Hindlimb muscle (tissue), 1 donor: ENCODE measurements at regions not wholly inside any gene's neighbourhood (a gene's known extent, or its start where the extent isn't known, plus 50 kb on each side); places are given as distances from the start of the nearest gene placed in this dataset.

Experiments used
- DNase-seq: peaks from one replicate; pipeline ENCODE4 v3.0.0-alpha.2; 2013

- DNase-seq = no peak
Measured at GRCh38 chr10:128687408-128687807, 561.2 kb upstream of the MKI67 start.

GRCh38 chr10:128687927-128688549 lies 561.8 kb upstream of the MKI67 start:
- DNase-seq = no peak

DNA sequence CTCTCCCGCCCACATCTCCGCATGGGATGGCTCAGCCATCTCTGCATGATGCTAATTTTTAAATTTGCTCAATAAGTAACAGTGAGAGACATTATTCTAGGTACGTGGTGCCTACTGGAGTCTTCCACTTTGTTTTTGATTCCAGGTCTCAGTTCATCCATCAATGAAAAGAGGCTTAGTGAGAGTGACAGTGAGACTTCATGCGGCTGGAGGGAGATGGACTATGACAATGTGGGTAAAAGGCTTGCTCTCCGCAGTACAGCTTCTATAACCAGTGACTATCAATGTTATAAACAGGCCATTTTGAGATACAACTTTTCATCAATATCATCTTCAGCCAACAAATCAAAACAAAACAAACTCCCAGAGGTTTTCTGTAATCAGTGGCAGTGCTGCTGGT lies 563.4 kb upstream of the MKI67 start:
- no peak for DNase-seq

DNA sequence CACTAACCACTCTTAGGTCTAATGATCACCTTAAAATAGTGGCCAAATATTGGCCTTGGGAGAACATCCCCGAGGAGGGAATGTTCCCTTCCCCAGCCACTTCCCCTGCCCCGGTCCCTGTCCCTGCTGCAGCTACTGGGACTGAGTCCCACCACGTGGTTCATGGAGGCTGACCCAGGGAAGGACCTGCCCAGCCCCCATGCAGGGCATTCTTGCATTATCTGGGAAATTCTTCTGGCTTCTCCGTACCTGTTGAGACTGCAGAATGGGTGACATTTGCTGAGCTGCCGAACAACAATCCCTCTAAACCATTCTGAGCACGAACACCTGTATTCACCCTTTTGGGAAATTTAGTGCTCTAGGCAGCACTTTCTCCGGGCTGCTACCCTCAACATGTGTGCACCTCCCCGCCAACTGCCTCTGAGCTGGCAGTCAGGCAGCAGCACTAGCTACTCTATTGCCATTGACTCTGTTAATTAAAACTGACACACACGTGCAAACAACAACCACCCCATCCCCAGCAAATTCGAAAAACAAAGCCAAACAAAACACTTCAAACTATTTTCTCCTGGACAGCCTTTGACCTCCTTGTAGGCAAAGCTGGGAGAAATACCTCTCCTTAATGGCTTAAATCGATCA lies 567.4 kb upstream of the MKI67 start:
- no peak for DNase-seq

DNA sequence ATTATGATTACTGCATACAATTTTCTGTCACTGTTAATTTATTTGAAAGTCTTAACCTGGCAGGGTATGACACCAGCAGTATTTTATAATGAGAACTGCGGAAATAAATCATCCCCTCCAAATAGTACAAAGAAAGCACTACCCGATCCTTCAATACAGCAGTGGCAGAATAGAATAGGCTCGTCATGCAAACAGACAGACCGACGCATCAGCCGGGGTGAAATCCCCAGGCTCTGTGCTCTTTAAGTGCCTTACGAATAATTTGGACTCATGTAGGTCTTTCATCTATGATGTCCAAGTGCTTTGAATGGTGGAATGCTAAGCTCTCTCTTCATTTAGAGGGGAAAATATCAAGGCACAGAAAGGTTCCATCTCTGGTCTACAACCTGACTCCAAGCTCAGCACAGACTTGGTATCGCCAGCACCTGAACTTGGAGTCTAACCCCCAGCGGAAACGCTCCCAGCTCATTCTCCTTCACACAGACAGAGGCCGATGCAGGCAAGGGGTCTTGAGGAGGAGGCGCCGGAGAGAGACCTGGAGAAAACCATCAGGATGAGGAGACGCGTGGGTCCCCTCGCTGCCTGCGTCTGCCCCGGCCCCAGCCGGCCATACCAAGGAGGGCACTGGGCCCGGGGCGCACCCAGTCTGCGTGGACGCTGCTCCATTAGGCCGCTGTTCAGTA lies 568.1 kb upstream of the MKI67 start:
- no peak for DNase-seq

DNA sequence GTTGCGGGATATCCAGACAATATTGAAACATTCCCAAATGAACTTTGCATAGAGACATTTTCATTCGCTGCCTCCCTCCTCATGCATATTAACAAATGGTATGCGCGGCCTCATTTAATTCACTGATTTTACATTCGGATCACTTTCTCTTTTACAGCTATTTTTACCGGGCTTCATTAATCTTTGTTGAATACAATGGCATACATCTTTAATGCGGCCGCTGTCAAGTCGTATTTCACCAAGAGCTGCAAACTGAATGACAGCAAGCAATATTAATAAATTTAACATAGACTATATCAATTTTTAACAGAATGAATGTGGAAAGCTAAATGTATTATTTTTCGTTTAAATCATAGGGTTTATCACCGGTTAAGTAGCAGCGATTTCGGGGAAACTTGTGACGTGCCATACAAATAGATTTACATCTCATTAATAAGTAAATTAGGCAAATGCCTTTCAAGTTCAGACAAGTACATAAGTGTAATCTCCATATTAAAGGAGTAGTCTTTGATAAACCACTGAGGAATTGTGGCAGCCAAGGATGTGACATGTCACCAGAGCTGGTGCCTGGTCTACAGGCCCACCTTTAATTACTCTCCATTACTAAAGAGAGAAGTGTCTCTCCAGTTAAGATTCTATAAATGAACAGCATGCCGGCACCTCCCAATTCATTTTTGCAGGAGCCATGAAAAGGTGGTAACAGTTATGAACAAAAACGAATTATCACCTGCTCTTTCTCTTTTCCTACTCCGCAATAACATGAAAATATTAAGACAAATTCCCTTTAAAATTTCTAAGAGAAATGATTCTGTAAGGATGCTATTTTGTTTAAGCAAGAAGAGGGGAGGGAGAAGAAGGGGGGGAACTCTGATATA lies 568.9 kb upstream of the MKI67 start:
- no peak for DNase-seq

DNA sequence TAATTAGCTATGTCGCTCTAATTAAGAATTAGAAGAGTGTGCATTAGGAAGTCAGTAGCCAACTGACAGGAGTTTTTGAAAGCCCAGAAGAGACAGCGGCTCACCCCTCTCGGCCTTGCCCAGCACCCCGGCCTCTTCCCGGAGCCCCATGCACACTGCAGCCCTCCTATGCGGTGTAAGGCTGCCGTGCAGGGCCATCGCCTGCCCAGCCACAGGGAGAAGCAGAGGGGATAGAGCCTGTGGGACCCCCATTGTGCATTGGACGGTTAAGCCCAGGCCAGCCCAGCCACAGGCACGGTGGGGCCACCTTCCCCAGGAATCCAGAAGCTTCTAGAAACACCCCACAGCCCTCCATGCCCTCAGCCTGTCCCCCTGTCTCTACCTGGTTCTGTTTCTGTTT lies 569.7 kb upstream of the MKI67 start:
- no peak for DNase-seq

- DNase-seq = no peak
Measured at GRCh38 chr10:128697437-128697836, 571.2 kb upstream of the MKI67 start.

- DNase-seq = no peak
Measured at GRCh38 chr10:128701381-128701780, 575.2 kb upstream of the MKI67 start.

DNA sequence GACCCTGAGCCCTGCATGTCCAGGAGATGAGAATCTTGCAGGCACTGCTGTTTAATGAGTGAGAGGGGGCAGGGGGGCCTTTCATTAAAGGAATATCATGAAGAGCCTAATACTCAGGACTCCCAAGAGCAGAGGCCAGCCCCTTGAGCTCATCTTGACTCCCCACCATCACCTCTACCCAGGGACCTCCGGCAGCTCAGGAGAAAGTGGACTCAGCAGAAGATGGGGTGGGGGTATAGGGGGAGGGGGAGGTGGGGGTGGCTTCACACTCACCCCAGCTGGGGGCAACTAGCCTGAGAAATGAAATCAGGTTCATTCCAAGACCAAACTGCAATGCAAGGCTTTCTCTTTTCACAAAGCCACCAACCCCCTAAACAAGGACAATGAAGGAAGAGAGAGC lies 575.6 kb upstream of the MKI67 start:
- no peak for DNase-seq

DNA sequence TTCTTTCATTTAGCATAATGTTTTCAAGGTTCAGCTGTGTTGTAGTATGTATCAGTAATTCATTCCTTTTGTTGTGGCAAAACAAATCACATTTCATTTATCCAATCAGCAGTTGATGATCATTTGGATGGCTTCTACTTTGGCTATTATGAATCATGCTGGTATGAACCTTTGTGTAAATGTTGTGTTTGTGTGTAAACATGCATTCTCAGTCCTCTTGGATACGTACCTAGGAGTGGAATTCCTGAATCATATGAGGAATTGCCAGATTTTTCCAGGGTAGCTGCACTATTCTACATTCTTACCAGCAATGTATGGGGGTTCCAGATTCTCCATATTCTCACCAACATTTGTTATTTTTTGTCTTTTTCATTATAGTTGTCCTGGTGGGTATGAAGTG lies 578.5 kb upstream of the MKI67 start:
- DNase-seq = no peak

DNA sequence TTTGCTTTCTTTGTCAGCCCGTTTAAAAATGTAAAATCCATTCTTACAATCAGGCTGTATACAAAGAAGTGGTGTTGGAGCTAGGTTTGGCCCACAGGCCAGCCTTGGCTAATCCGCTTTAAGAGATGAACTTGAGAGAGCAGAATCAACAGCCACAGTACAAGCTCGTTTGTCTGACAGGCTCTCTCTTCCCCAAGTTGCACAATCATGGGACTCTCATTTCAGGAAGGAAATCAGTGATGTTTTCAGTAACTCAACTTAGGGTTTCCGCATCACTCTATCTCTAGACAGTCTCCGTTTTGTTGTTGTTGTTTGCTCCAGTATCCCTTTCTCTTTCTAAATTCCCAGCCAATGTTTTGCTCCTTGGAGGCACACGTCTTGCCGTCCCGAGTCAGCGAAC lies 582.0 kb upstream of the MKI67 start:
- DNase-seq = no peak

DNA sequence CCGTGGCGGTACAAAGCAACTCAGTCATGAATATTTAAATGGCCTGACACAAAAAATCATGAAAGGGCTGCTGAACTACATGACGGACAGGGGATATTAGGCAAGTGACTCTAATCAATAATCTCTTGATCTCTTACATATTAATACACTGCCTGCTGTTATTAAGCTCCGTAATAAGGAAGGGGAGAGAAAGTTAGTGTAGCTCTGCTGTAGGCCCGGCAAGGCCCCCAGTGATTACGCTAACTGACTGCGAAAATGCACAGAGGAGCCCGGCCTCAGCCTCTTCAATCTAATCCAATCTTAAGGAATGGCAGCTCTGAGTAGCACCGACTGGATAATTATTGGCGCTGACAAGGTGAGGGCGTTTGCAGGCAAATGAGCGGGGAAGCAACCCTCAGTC lies 583.5 kb upstream of the MKI67 start:
- DNase-seq = no peak

- DNase-seq = no peak
Measured at GRCh38 chr10:128710098-128710797, 584.0 kb upstream of the MKI67 start.

- DNase-seq = no peak
Measured at GRCh38 chr10:128710798-128711183, 584.6 kb upstream of the MKI67 start.

DNA sequence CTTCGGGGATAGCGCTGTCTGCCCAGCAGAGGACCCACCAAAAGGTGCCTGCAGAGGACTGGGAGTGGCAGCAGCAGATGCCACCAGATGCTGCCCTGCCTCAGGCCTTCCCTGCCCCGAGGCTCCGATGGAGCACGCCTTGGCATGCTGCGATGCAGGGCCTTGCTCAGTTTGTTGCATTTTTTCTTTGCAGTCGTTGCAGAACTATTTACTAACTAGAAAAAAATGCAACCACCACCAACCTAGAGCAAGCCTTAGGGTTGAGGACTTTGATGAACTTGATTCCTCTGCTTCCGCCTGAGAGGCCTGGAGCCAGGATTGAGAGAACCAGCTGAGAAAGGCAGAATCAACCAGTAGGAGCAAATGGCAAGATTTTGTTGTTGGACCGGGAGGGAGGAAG lies 585.6 kb upstream of the MKI67 start:
- no peak for DNase-seq

DNA sequence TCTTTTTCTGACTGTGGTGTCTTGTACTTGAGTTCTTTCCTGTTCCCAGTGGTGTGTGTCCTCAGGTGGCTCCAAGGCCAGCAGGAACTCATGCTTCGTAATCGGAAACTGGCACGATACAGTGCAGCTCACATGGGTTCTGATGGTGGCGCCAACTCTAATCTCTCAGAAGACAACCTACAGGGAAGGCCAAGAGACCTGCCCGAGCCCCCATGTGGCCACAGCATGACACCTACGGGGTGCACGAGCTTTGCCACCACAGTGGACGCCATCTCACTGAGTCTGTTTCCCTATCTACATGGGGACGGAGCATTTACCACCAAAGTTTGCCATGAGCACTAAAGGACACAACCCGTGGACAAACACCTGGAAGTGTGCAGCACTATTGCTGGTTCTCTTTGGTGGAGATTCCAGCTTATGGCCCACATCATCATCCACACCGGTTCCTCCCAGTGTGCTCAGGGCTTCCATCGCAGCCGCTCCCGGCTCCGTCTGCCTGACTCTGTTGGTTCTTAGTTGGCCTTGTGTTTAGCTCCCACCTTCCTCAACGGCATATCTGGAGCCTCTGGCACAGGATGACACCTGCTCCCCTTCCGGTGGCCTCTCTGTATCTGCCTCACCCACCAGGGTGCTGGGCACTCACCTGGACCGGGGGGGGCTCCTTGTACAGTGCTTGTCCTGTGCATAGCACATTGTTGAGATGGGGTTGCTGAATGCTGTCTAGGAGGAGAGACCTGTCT lies 586.6 kb upstream of the MKI67 start:
- DNase-seq = no peak

DNA sequence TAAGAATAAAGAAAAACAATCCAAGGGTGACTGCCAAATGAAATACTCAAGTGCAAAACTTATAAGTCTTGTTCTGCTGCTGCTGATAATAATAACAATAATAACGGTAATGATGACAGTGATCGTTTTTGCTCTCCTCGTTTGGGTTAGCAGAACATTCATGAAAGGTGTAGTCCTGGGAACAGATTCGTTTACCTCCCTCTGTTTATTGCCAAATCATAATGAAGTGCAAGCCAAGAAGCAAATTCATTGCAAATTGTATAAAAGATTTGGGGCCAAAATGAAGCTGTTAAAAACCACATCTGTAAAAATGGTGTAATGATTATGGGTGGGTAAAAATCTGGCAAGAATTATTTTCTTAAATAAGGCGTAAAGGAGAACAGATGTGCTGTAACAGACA lies 587.2 kb upstream of the MKI67 start:
- DNase-seq = no peak

DNA sequence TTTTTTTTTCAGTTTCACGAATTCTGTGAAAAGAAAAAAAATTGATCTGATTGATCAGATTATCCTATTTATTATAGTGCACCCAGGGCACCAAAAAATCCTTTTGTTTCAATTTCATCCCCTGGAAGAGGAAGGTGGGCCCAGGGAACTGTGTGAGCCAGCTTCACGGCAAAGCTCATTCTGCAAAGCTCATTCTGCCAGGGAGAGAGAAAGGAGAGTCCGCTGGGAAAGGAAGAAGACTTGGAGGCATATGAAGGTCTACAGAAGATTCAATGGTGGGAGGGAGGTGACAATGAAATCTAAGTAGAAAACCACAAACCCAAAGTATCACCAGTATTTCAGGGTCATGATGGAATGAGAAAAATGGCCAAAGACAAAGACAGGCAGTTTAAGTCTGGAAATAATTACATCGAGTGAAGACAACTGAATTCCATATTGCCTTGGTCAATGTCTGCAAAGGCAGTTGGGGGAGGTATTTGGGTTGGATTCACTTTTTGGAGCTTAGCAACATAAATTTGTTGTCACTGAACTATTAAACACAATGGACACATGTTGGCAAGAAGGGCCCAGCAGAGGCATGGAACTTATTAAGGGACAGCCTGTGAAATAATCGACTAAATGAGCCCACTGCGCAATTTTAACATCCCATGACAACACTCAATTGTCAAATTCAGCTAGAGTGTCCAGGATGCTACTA lies 587.8 kb upstream of the MKI67 start:
- peak; percentile 87 for DNase-seq

DNA sequence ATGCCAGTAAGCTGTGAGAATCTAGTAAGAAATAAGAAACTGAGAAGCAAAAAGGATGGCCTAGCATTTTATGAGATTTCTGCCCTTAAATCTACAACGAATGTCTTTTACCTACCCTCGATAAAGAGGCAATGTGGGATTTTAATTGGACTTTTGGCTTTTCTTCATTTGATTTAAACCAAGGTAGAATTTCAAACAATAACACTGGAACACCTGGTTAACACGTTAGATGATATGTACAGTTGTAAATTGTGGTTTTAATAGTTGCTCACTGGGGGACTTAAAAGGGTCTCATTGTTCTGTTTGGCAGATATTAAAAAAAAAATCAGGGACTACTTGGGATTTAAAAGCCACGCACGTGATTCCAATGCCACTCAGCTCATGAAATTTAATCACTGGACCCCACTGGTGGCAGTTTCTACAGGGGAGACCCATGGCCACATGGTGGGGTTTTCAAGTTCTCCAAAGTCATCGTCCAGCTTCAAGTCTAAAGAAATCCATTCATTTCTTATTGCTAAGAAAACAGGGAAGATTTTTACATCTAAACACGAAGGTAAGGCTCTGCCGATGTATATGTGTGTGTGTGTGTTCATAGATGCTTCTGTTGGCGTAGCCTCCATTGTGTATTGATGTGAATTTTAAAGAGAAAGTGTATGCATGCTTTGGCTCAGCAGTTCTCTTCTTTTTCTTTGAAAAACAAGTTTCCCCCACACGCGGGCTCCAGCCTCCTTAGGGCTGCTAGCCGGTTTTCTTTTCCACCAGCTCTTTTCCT lies 588.6 kb upstream of the MKI67 start:
- peak; percentile 31 for DNase-seq
